Fibroblast of lung (primary cell): ENCODE measurements at regions not wholly inside any gene's neighbourhood (a gene's known extent, or its start where the extent isn't known, plus 50 kb on each side); places are given as distances from the start of the nearest gene placed in this dataset.

Source experiments
- CTCF ChIP-seq, 2 donors: IDR thresholded peaks in 1 of 2; conservative IDR thresholded peaks in 1 of 2; 1 replicate in 1 of 2; 2 replicates in 1 of 2; pipeline ENCODE4 v1.5.1; 2011 to 2012; ENCODE audit warnings: low read length in 2 of 2, control low read depth in 1 of 2, inconsistent platforms in 1 of 2, low read depth in 1 of 2, mild to moderate bottlenecking in 1 of 2
- EZH2 ChIP-seq: IDR thresholded peaks from 2 replicates; pipeline ENCODE4 v1.5.1; 2012; ENCODE audit warnings: low read length, control low read depth, mild to moderate bottlenecking; ENCODE audit errors: missing control alignments

GRCh38 chr5:17402289-17403121 is 95.5 kb upstream of the TAF11L2 start:
- no peak for TF ChIP-seq CTCF (conservative IDR thresholded peaks at IDR 0.05 in 1 of 2, IDR thresholded peaks at IDR 0.05 in 1 of 2; ENCODE audit: low read depth in 1 of 2, low read length in 2 of 2)
- TF ChIP-seq EZH2: no peak
